CD4-positive, alpha-beta T cell treated with Interleukin-6 for 4 hours (primary cell): ENCODE measurements at regions not wholly inside any gene's neighbourhood (a gene's known extent, or its start where the extent isn't known, plus 50 kb on each side); places are given as distances from the start of the nearest gene placed in this dataset.

ENCODE experiments used
- DNase-seq: peaks from one replicate; pipeline ENCODE4 v3.0.0-alpha.2; 2020; ENCODE audit warnings: mixed read lengths

GRCh38 chr4:56757821-56758411, 63.6 kb downstream of the SPINK2 start:
- peak; percentile 86 for DNase-seq

GRCh38 chr4:56757261-56757746, 64.2 kb downstream of the SPINK2 start:
- DNase-seq: peak; percentile 59

- no peak for DNase-seq
Observed at GRCh38 chr4:56755901-56756300, 65.6 kb downstream of the SPINK2 start.

- no peak for DNase-seq
Observed at GRCh38 chr4:56752985-56753384, 68.5 kb downstream of the SPINK2 start.

GRCh38 chr4:56750231-56750630, 69.1 kb upstream of the HOPX start:
- DNase-seq: no peak

GRCh38 chr4:56748271-56748670, 67.2 kb upstream of the HOPX start:
- DNase-seq: no peak

- no peak for DNase-seq
Observed at GRCh38 chr4:56746639-56747038, 65.5 kb upstream of the HOPX start.

- DNase-seq: no peak
Observed at GRCh38 chr4:56745042-56745441, 63.9 kb upstream of the HOPX start.

GRCh38 chr4:56744030-56744429, 62.9 kb upstream of the HOPX start:
- no peak for DNase-seq

GRCh38 chr4:56743550-56743949, 62.5 kb upstream of the HOPX start:
- DNase-seq: no peak

- DNase-seq: no peak
Observed at GRCh38 chr4:56742080-56742871, 61.2 kb upstream of the HOPX start.

- no peak for DNase-seq
Observed at GRCh38 chr4:56741595-56741994, 60.5 kb upstream of the HOPX start.

- no peak for DNase-seq
Observed at GRCh38 chr4:56739066-56739777, 58.1 kb upstream of the HOPX start.

- DNase-seq: no peak
Observed at GRCh38 chr4:56737666-56738065, 56.6 kb upstream of the HOPX start.

GRCh38 chr4:56733352-56733751, 52.3 kb upstream of the HOPX start:
- no peak for DNase-seq

- DNase-seq: no peak
Observed at GRCh38 chr4:56732301-56732700, 51.2 kb upstream of the HOPX start.

GRCh38 chr4:56731857-56732256, 50.8 kb upstream of the HOPX start:
- DNase-seq: no peak
